ENCODE measurements at regions not wholly inside any gene's neighbourhood (a gene's known extent, or its start where the extent isn't known, plus 50 kb on each side); places are given as distances from the start of the nearest gene placed in this dataset.

DNA sequence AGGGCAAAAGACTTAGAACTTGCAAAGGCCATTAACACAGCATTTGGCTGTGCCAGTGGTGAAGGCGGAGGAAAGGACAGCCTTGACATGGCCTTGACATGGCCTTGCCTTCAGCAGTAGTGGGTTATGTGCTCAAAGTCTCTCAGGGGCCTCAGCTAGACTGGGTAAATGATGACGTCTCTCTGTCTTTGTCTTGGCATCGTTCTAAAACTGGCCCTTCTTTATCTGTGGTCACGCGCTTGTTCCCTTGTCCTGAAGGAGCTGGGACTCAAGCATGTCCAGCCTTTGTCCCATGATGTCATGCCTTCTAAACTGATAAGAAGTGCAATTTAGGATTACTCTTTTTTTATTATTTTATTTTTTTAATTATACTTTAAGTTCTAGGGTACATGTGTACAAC is 88.7 kb upstream of the ATP10B start:
- DNase-seq: no peak

- peak; percentile 53 for DNase-seq
Observed at GRCh38 chr5:160938532-160938931, 86.5 kb upstream of the ATP10B start.

GRCh38 chr5:160937570-160937969 is 85.6 kb upstream of the ATP10B start:
- DNase-seq: no peak

DNA sequence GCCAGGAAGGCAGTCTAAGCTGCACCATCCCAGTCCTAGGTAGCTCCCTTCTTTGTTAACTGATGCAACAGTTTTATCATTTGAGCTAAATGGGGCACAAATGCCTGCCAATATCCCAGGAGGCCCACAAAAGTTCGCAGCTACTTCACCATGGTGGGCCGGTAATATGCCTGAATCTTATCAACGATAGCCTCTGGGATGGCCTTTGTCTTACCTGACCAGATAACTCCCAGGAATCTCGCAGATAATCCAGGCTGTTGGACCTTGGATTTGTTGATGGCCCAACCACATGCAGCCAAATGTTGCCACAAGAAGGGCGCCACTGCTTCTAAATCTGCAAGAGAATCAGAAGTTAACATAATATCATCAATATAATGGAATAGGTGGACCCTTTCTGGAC is 83.8 kb upstream of the ATP10B start:
- no peak for DNase-seq

DNA sequence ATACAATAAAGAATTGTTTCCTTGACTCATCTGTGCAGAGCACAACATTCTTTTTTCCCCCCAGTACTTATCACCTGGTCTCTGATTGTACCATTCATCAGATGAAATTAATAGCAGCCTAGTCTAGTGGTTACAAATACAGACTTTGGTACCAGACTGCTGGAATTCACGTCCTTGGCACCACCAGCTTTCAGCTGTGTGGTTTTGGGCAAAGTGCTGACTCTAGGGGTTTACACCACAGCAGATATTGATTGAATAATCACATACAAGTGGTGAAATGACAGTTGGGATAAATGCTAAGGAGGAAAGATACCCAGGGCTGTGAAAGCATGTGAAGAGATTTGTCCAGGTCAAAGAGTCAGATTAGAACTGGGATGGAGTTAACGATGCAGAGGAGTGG is 79.3 kb upstream of the ATP10B start:
- DNase-seq: no peak

DNA sequence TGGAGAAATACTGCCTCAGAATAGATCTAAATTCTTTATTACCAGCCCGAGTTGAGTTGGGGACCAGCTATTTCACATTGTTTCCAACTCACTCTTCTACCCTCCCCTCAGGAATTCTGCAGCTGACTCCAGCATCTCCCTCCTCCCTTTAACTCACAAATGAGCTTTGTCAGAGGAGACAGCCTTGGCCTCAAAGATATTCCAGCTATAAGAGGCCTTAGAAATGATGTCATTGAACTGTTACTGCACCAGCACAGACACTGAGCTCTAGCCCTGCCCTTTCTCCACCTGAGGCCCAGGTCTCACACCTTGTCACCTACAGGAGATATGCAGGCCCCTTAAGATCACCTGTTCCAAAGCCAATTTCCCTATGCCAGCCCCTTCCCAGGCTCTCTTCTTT is 78.4 kb upstream of the ATP10B start:
- DNase-seq: no peak

DNA sequence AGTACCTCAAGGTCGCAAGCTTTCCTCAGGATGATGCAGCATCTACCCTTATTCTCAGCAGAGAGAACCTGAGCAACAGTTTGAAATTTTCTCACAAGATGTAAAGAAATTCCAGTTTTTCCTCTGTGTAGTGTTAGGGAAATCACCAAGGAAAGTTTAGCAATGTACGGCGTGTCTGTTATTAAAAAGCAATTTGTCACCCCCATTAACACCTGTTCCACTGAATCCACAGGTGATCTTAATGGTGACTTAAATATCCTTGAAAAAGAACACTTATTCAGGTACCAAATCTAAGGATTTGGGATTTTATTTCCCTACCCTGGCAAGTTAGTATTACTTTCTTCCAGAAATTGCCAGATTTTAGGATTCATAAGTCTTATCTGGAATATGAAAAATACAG is 77.9 kb upstream of the ATP10B start:
- DNase-seq: no peak

DNA sequence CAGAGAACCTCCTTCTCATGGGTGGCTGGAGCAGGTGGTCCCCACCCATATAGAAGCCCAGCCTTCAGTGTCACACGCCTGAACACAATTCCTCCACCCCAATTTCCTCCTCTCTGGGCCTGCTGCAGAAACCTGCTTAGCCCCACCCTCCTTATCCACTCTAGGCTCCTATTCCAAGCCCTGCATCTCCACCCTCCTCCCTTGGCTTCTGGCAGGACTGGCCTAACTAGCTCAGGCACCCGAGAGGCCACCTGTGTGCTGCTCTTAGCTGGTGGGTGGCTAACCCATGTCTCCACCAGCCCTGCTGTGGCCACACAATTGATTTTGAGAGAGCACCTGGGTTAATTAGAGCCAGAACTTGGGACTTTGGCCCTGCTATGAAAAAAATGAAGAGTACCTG is 77.3 kb upstream of the ATP10B start:
- DNase-seq: no peak

GRCh38 chr5:160926428-160926827 is 74.4 kb upstream of the ATP10B start:
- DNase-seq: peak; percentile 94

GRCh38 chr5:160925281-160925680 is 73.3 kb upstream of the ATP10B start:
- no peak for DNase-seq

DNA sequence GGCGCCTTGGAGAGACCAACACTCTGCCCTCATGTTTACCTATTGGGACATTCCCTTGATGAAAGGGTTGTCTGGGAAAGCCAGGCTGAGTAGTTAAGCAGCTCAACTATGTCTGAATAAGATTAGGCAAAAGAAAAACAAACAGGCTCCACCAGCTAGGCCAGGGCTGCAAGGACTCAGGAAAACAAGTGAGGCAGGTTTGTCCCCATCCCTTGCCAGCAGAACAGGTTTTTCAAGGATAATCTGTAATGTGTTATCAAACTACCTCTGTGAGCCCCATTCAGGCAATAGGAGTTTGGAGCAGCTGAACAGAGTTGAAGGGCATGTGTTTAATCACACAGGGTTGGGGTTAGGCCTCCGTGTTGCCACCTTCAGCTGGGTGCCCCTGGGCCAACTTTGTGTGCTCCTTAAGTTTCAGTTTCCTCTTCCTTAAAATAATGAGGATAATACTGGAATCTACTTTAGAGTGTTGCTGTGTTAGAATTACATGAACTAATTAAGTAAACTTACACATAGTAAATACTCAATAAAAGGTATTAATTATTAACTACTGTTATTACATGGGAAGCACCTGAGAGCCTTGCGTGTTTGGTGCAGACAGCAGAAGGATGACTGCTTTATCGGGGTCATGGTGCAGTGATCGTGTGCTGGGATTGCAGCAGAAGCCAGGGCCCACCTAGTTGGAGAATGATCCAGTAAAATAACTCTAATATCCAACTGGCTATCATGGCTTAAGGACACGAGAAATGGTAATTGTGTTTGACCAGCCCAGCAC is 72.1 kb upstream of the ATP10B start:
- no peak for DNase-seq

GRCh38 chr5:160923411-160923810 is 71.4 kb upstream of the ATP10B start:
- DNase-seq: no peak

DNA sequence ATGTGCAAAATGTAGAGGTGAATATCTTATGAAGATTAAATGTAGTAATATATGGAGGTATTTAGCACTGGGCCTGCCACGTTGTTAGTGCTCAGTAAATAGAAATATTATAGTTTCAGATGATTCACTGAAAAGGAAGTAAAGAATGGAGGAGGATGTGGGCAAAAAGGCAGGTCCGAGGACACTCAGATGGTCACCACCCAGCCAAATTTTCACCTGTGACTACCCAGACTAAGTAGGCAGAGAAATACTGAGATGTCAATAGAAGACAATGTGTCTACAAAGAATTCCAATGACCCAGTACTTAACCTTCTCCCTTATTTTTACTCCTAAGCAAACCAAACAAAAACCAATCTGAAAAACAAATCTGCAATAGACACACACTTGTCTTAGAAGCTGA is 70.3 kb upstream of the ATP10B start:
- DNase-seq: no peak

DNA sequence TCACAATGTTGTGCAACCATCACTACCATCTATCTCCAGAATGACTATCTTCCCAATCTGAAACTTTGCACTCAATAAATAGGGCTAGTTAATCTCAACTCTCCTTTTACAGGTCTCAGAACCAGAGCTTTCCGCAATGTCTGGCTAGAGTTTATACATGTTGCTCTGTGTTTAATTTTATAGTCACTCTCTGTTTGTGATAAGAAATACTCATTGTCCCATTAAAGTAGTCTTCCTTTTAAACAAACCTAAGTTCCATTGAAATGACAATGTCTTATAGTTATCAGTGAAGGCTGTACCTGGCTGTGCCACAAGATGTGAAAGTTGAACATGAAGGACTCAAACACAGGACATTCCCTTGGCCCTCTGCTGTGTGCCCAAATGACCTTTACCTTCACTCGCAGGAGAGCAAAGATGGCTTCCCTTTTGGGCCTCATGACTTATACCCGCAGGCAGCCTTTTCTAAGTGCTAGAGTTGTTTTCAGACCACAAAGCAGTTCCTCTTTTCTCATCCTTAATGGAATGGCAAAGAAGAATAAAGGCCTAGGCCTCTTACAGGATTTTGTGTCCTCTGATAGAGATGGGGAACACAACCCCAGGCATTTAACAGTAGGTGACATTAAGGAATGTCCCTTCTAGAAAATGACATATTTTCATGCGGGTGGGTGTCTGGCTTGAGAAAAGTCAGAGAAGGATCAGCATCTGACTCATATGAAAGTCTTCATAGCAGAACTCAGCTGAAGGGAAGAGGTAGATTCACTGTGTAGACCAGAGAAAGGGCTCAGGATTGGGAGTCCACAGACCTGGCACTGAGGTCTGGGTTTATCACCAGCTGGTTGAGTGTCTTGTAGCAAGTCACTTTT is 69.6 kb upstream of the ATP10B start:
- DNase-seq: no peak

DNA sequence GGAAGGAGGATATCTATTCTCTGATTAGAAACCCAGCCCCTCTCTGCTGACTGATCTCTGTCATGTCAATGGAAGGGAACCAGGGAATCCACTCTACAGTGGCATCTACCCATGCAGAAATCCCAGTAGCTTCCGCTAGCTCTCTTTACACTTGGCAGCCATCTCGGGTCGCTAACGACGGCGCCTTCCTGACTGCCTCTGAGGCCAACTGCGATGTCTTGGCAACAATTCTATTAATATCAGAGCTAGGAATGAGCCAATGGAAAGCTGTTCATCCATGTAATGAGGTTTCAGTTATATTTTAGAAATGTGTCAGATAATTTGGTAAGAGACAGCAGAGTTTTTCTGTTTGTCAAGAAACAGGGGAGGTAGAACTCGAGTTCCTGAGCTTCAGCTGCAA is 67.6 kb upstream of the ATP10B start:
- DNase-seq: no peak

DNA sequence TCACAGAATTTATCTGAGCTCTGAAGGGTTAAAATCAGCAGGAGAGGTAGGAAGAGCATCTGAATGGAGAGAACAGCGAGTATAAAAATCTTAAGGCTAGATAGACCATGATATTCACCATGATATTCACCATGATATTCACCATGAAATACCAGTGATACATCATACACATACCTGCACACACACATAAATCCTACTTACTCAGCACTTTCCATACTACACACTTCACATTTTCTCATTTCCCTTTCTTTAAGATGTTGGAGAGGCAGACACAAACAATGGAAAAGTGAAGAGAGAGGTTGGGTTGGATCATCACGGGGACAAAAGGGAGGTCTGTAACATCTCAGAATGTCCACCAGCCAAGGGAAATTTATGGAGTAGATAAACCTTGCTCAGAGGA is 66.4 kb upstream of the ATP10B start:
- no peak for DNase-seq

- DNase-seq: no peak
Observed at GRCh38 chr5:160906090-160906489, 54.1 kb upstream of the ATP10B start.

DNA sequence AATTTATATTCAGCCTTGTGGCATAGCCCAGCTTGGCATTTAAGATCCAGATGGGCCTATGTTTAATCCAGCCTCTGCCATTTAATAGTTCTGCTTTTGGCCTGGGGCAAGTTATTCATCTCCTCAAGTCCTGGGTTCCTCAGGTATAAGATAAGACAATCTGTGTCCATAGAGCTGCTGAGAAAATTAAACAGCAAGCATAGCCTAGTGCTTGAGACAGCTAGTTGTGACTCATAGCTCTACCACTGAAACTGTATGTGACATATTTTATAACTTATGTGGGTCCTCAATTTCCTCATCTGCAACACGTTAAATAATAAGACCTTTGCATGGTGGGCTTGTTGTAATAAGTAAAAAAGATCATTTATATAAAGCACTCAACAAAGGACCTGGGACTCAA is 53.3 kb upstream of the ATP10B start:
- DNase-seq: no peak

- no peak for DNase-seq
Observed at GRCh38 chr5:160904591-160904990, 52.6 kb upstream of the ATP10B start.

GRCh38 chr5:160903551-160903950 is 51.5 kb upstream of the ATP10B start:
- DNase-seq: no peak

GRCh38 chr5:160903076-160903475 is 51.1 kb upstream of the ATP10B start:
- no peak for DNase-seq
